Endodermal cell (in vitro differentiated cells): ENCODE measurements at regions not wholly inside any gene's neighbourhood (a gene's known extent, or its start where the extent isn't known, plus 50 kb on each side); places are given as distances from the start of the nearest gene placed in this dataset.

Source experiments
- DNase-seq: peaks from one replicate; pipeline ENCODE4 v3.0.0-alpha.2; 2017
- H3K27ac ChIP-seq: 2 replicates; pipeline ENCODE4 v1.5.1; 2013; ENCODE audit warnings: mild to moderate bottlenecking, low read depth, low read length, moderate library complexity
- H3K27me3 ChIP-seq: 2 replicates; pipeline ENCODE4 v1.6.1; 2013; ENCODE audit warnings: mild to moderate bottlenecking, low read length, moderate library complexity; ENCODE audit not compliant: insufficient read depth, control insufficient read depth, poor library complexity, severe bottlenecking
- H3K36me3 ChIP-seq: 2 replicates; pipeline ENCODE4 v1.7.0; 2013; ENCODE audit warnings: mild to moderate bottlenecking, low read length, moderate library complexity; ENCODE audit not compliant: control insufficient read depth, insufficient read depth
- H3K4me1 ChIP-seq: one replicate; pipeline ENCODE4 v1.7.0; 2013; ENCODE audit warnings: low read length; ENCODE audit not compliant: control insufficient read depth, insufficient read depth
- H3K4me3 ChIP-seq: 2 replicates; pipeline ENCODE4 v1.5.1; 2013; ENCODE audit warnings: mild to moderate bottlenecking, low read length, moderate library complexity
- H3K9ac ChIP-seq: 2 replicates; pipeline ENCODE4 v1.6.1; 2013; ENCODE audit warnings: mild to moderate bottlenecking, low read length, moderate library complexity; ENCODE audit not compliant: poor library complexity, severe bottlenecking; ENCODE audit errors: extremely low read depth
- H3K9me3 ChIP-seq: 2 replicates; pipeline ENCODE4 v1.6.1; 2013; ENCODE audit warnings: mild to moderate bottlenecking, low read length, moderate library complexity; ENCODE audit not compliant: control insufficient read depth
- H3K27ac Mint-ChIP-seq: 2 replicates; pipeline ENCODE4 v1.8.0; 2020; ENCODE audit warnings: mixed read lengths
- H3K27me3 Mint-ChIP-seq: 2 replicates; pipeline ENCODE4 v1.8.0; 2021; ENCODE audit warnings: mild to moderate bottlenecking, mixed read lengths; ENCODE audit not compliant: insufficient read depth
- H3K36me3 Mint-ChIP-seq: 2 replicates; pipeline ENCODE4 v1.8.0; 2020; ENCODE audit warnings: low read depth, mixed read lengths
- H3K4me1 Mint-ChIP-seq: 2 replicates; pipeline ENCODE4 v1.8.0; 2020; ENCODE audit warnings: mixed read lengths
- H3K4me3 Mint-ChIP-seq: 2 replicates; pipeline ENCODE4 v1.8.0; 2020; ENCODE audit warnings: mild to moderate bottlenecking, moderate library complexity, mixed read lengths
- H3K9me3 Mint-ChIP-seq: 2 replicates; pipeline ENCODE4 v1.8.0; 2020; ENCODE audit warnings: mild to moderate bottlenecking, mixed read lengths
- WGBS, 2 experiments: methylation state at CpG; one replicate each; pipeline versions ENCODE4 v1.1.5 to v1.1.7; 2013; ENCODE audit warnings: missing lambda C conversion rate in 2 of 2, mixed read lengths in 1 of 2; ENCODE audit not compliant: insufficient coverage in 1 of 2, insufficient read length in 1 of 2; 5-methylcytosine and 5-hydroxymethylcytosine counted together
- TF ChIP-seq, protein P1 (sequence below): fragments of 200-600 bp; sonication (generic); conservative IDR thresholded peaks from 2 replicates; pipeline ENCODE4 v1.5.0; 2021; ENCODE audit warnings: antibody characterized with exemption, mild to moderate bottlenecking

GRCh38 chr10:59524348-59524747, 162.0 kb upstream of the FAM13C start:
- H3K36me3 Mint-ChIP-seq: no peaks in the 10 kb centered on the region
- H3K27me3 ChIP-seq: no peaks in the 10 kb centered on the region
- no peaks in the 10 kb centered on the region for H3K27me3 Mint-ChIP-seq
- no peak for DNase-seq
- no peak overlapping the region for H3K27ac ChIP-seq
- WGBS, 2 experiments: 43 to 50% methylated on average over 1 of the region's 1 CpG
- no peak overlapping the region for H3K4me3 Mint-ChIP-seq
- peaks cover 2% of the 10 kb centered on the region for H3K4me1 Mint-ChIP-seq
- H3K36me3 ChIP-seq: no peaks in the 10 kb centered on the region
- no peaks in the 10 kb centered on the region for H3K9me3 Mint-ChIP-seq
- no peak overlapping the region for H3K4me3 ChIP-seq
- H3K27ac Mint-ChIP-seq: no peak overlapping the region
- no peak overlapping the region for H3K9ac ChIP-seq
- no peaks in the 10 kb centered on the region for H3K4me1 ChIP-seq
- TF ChIP-seq, protein P1, sequence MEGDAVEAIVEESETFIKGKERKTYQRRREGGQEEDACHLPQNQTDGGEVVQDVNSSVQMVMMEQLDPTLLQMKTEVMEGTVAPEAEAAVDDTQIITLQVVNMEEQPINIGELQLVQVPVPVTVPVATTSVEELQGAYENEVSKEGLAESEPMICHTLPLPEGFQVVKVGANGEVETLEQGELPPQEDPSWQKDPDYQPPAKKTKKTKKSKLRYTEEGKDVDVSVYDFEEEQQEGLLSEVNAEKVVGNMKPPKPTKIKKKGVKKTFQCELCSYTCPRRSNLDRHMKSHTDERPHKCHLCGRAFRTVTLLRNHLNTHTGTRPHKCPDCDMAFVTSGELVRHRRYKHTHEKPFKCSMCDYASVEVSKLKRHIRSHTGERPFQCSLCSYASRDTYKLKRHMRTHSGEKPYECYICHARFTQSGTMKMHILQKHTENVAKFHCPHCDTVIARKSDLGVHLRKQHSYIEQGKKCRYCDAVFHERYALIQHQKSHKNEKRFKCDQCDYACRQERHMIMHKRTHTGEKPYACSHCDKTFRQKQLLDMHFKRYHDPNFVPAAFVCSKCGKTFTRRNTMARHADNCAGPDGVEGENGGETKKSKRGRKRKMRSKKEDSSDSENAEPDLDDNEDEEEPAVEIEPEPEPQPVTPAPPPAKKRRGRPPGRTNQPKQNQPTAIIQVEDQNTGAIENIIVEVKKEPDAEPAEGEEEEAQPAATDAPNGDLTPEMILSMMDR: no peak
- H3K9me3 ChIP-seq: no peaks in the 10 kb centered on the region

DNA sequence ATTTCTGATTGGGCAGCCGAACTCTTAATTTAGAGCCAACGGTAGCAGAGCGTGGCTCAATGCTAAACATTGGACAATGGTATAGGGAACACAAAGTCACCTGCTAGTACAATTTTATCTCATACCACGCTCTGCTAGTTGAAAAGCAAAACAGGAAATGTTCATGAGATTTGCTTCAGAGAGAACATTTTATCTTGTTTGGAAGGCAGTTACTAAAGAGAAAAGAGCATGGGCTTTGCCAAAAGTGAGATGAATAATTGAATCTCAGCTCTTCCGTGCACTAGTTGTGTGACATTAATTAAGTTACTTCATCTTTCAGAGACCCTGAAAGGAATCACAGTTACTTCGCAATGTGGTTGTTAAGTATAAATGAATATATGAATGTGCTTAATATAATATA, 161.5 kb upstream of the FAM13C start:
- H3K27me3 ChIP-seq: no peaks in the 10 kb centered on the region
- Mint-ChIP-seq H3K9me3 (no peaks in the 10 kb centered on the region), H3K36me3 (no peaks in the 10 kb centered on the region), H3K4me1 (peaks cover 2% of the 10 kb centered on the region), H3K27me3 (no peaks in the 10 kb centered on the region), H3K4me3 (no peak overlapping the region), H3K27ac (no peak overlapping the region)
- no peak overlapping the region for H3K4me3 ChIP-seq
- no peak overlapping the region for H3K27ac ChIP-seq
- H3K36me3 ChIP-seq: no peaks in the 10 kb centered on the region
- H3K4me1 ChIP-seq: no peaks in the 10 kb centered on the region
- no peaks in the 10 kb centered on the region for H3K9me3 ChIP-seq
- WGBS, 2 experiments: 84 to 85% methylated on average over 4 to 5 of the region's 6 CpGs
- TF ChIP-seq, protein P1: no peak
- no peak overlapping the region for H3K9ac ChIP-seq
- DNase-seq: no peak

- DNase-seq: no peak
- 85% methylated on average over 3 of the region's 3 CpGs; no CpG with 5 or more reads in 1 of the 2 experiments for WGBS, 2 experiments
- no peak overlapping the region for H3K4me3 ChIP-seq
- H3K27me3 ChIP-seq: no peaks in the 10 kb centered on the region
- Mint-ChIP-seq H3K9me3 (no peaks in the 10 kb centered on the region), H3K27ac (no peak overlapping the region), H3K4me3 (no peak overlapping the region), H3K4me1 (peaks cover 11% of the 10 kb centered on the region), H3K36me3 (no peaks in the 10 kb centered on the region), H3K27me3 (no peaks in the 10 kb centered on the region)
- no peaks in the 10 kb centered on the region for H3K9me3 ChIP-seq
- no peaks in the 10 kb centered on the region for H3K36me3 ChIP-seq
- peaks cover 6% of the 10 kb centered on the region for H3K4me1 ChIP-seq
- TF ChIP-seq, protein P1: no peak
- H3K27ac ChIP-seq: no peak overlapping the region
- H3K9ac ChIP-seq: no peak overlapping the region
Observed at GRCh38 chr10:59517996-59518395, 155.6 kb upstream of the FAM13C start.
